ENCODE measurements at regions not wholly inside any gene's neighbourhood (a gene's known extent, or its start where the extent isn't known, plus 50 kb on each side); places are given as distances from the start of the nearest gene placed in this dataset.

DNA sequence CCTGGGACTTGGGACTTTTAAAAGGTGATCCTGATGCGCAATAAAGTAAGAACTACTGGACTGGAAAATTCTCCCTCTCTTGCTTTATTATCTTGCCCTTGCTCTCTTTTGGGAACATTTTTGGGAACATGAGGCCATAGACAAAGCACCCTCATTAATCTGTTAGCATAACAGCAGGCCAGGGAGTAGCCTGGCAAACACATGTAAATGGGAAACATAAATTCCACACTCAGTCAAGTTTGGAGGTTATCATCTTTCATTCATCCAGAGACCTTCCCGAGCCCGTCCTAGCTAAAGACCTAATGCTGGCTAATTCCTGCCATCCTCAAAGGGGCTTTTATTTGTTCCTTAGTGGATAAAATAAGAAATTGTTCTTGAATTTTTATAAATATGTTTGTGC, 162.8 kb upstream of the ARX start:
- no peak for TF ChIP-seq POLR2A (IDR thresholded peaks at IDR 0.05)
- TF ChIP-seq, protein P1, sequence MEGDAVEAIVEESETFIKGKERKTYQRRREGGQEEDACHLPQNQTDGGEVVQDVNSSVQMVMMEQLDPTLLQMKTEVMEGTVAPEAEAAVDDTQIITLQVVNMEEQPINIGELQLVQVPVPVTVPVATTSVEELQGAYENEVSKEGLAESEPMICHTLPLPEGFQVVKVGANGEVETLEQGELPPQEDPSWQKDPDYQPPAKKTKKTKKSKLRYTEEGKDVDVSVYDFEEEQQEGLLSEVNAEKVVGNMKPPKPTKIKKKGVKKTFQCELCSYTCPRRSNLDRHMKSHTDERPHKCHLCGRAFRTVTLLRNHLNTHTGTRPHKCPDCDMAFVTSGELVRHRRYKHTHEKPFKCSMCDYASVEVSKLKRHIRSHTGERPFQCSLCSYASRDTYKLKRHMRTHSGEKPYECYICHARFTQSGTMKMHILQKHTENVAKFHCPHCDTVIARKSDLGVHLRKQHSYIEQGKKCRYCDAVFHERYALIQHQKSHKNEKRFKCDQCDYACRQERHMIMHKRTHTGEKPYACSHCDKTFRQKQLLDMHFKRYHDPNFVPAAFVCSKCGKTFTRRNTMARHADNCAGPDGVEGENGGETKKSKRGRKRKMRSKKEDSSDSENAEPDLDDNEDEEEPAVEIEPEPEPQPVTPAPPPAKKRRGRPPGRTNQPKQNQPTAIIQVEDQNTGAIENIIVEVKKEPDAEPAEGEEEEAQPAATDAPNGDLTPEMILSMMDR (IDR thresholded peaks at IDR 0.05) = no peak
- no peak overlapping the region for H3K4me3 ChIP-seq (ENCODE audit: low read depth, poor library complexity, severe bottlenecking)
- WGBS, 2 donors = 41 to 42% methylated on average over 3 of the region's 3 CpGs
- intact Hi-C loops (cut with DNase I; ENCODE audit: low total_unique reads) = no loop called here
- DNase-seq (ENCODE audit: low spot score in 2 of 2) = no peak

DNA sequence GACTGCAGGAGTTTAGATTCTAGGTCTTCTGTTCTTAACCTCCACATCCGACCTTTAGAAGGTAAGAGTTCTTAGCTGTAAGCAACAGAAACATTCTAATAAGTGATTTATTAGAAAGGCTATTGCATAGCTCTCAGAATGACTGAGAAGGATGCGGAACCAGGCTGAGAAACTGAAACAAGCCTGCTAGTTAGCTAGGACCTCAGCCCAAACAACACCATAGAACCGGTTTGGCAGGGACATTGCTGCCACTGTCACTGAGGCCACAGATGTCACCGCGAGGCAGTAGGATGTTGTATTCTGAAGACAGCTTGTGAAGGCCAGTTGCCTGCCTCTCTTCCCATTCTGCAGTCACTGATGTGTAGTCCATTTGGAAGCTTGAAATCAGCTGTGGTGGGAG, 160.0 kb upstream of the ARX start:
- no peak for TF ChIP-seq POLR2A (IDR thresholded peaks at IDR 0.05)
- TF ChIP-seq, protein P1 (IDR thresholded peaks at IDR 0.05) = no peak
- DNase-seq (ENCODE audit: low spot score in 2 of 2) = no peak
- 76 to 86% methylated on average over 5 of the region's 5 CpGs for WGBS, 2 donors
- intact Hi-C loops (cut with DNase I; ENCODE audit: low total_unique reads) = no loop called here
- H3K4me3 ChIP-seq (ENCODE audit: low read depth, poor library complexity, severe bottlenecking) = no peak overlapping the region

DNA sequence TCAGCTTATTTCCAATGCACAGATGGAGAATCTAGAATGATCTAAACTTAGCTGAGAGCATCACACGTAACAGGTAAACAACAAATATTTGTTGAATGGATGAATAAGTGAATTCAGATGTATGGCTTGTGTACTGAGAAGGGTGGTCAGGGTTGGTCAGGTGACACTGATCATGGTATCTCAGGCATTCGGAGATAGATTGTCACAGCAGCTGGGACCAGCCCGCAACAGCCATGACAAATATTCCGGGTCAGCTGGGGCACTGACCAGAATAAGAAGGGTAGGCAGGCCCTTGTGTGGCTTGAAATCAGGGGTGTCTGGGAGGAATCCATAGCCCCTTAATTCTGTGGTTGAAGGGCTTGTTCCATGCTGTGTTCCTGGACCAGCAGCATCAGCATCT, 159.4 kb upstream of the ARX start:
- intact Hi-C loops (cut with DNase I; ENCODE audit: low total_unique reads) = no loop called here
- WGBS, 2 donors = 89 to 91% methylated on average over 4 of the region's 4 CpGs
- TF ChIP-seq, protein P1 (IDR thresholded peaks at IDR 0.05) = no peak
- no peak for TF ChIP-seq POLR2A (IDR thresholded peaks at IDR 0.05)
- no peak for DNase-seq (ENCODE audit: low spot score in 2 of 2)
- no peak overlapping the region for H3K4me3 ChIP-seq (ENCODE audit: low read depth, poor library complexity, severe bottlenecking)

DNA sequence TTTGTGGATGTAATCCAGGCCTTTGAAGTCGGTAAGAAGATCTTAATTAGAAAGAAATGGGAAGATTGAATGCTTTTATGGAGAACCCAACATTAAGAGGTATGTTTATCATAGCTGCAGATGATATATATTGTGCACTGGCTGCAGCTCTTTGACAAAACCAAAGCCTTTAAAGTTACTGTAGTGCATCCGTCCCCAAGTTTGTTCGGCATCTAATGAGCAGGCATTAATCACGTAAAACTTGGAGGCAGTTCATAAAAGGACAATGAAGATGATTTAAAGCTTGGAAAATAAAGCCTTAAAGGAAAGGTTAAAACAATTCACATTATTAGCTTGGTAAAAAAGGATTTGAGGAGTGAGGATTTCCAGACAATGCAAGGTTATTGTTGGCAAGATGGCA, 150.8 kb upstream of the ARX start:
- intact Hi-C loops (cut with DNase I; ENCODE audit: low total_unique reads) = no loop called here
- H3K4me3 ChIP-seq (ENCODE audit: low read depth, poor library complexity, severe bottlenecking) = no peak overlapping the region
- DNase-seq (ENCODE audit: low spot score in 2 of 2) = no peak
- no peak for TF ChIP-seq POLR2A (IDR thresholded peaks at IDR 0.05)
- WGBS, 2 donors = 38% methylated on average over 4 of the region's 4 CpGs

DNA sequence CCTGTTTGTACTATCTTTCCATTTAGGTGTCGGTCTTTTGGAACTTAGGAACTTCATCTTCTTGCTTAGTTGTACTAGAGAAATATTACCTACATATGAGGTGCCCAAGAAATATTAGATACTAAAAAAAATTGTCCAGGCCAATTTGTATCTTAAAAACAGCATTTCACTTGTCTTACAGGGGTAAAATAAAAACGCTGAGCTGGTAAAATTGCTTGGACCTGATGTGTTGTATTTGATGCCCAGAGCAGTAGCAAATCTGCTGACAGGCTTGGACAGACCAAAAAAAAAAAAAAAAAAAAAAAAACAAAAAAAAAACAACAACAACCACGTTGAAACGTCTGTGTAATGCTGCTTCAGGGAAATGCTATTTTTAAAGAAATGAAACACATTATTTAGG, 150.4 kb upstream of the ARX start:
- 33 to 42% methylated on average over 4 of the region's 4 CpGs for WGBS, 2 donors
- TF ChIP-seq, protein P1 (IDR thresholded peaks at IDR 0.05) = no peak
- no peak for TF ChIP-seq POLR2A (IDR thresholded peaks at IDR 0.05)
- H3K4me3 ChIP-seq (ENCODE audit: low read depth, poor library complexity, severe bottlenecking) = no peak overlapping the region
- no peak for DNase-seq (ENCODE audit: low spot score in 2 of 2)
- intact Hi-C loops (cut with DNase I; ENCODE audit: low total_unique reads) = no loop called here

DNA sequence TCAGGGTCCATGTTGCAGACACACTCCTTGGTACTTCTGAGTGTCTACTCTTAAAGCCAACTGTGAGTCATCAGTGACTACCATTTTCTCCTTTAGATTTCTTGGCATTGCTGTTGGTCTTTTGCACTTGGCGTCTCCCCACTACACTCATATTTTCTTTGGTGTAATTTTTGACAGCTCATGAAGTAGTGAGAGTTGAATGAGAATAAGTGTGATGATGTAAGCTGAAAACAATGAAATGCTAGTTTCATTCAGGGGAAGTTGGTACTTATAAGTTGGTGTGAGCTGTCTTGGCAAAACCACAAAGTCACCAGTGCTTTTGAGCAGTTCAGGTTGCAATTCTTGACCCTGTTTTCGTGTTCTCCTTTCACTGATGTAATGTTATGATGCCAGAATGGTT, 142.9 kb upstream of the ARX start:
- WGBS, 2 donors = 47 to 48% methylated on average over 2 of the region's 2 CpGs
- H3K4me3 ChIP-seq (ENCODE audit: low read depth, poor library complexity, severe bottlenecking) = no peak overlapping the region
- intact Hi-C loops (cut with DNase I; ENCODE audit: low total_unique reads) = no loop called here
- TF ChIP-seq, protein P1 (IDR thresholded peaks at IDR 0.05) = no peak
- TF ChIP-seq POLR2A (IDR thresholded peaks at IDR 0.05) = no peak
- no peak for DNase-seq (ENCODE audit: low spot score in 2 of 2)

Data from lower leg skin (tissue), 4 donors.